PC-3 (cell line): ENCODE measurements at regions not wholly inside any gene's neighbourhood (a gene's known extent, or its start where the extent isn't known, plus 50 kb on each side); places are given as distances from the start of the nearest gene placed in this dataset.

ENCODE experiments used
- ATAC-seq: fragments of 200-7000 bp; cut with Tn5 transposase; 2 replicates; pipeline ENCODE4 v1.9.1; 2020; ENCODE audit warnings: mild to moderate bottlenecking, moderate library complexity
- BruUV-seq: library from RNA; stranded (reverse); fragments of 400-500 nt; replicated peaks from 2 replicates; lab custom pipeline; 2021; lab: Mats Ljungman, UMichigan
- CTCF ChIA-PET: fragments of 300-600 bp; sonication (Branson Sonifier 250); formaldehyde crosslinking; loops from one replicate; lab custom pipeline; 2022; ENCODE audit warnings: antibody characterized with exemption; lab: Charles Lee
- POLR2A ChIA-PET: fragments of 300-600 bp; sonication (Branson Sonifier 250); formaldehyde crosslinking; loops from one replicate; lab custom pipeline; 2022; ENCODE audit warnings: antibody characterized with exemption; ENCODE audit not compliant: unreplicated experiment; lab: Charles Lee
- DNase-seq: peaks from one replicate; pipeline ENCODE4 v3.0.0-alpha.2; 2015
- H2AFZ ChIP-seq: fragments of 300-600 bp; sonication (generic); 2 replicates; pipeline ENCODE4 v1.6.0; 2016; ENCODE audit warnings: antibody characterized with exemption, low read length
- H3F3A ChIP-seq: fragments of 300-600 bp; sonication (generic); one replicate; pipeline ENCODE4 v1.6.0; 2017; ENCODE audit warnings: antibody characterized with exemption, low read length, control low read depth, mild to moderate bottlenecking; ENCODE audit not compliant: unreplicated experiment
- H3K27ac ChIP-seq: fragments of 300-600 bp; sonication (generic); 2 replicates; pipeline ENCODE4 v1.5.1; 2016; ENCODE audit warnings: mild to moderate bottlenecking, low read length
- H3K27me3 ChIP-seq: fragments of 300-600 bp; sonication (generic); 2 replicates; pipeline ENCODE4 v1.6.1; 2016; ENCODE audit warnings: low read length, mixed read lengths
- H3K36me3 ChIP-seq: fragments of 300-600 bp; sonication (generic); 2 replicates; pipeline ENCODE4 v1.6.1; 2016; ENCODE audit warnings: low read depth, mixed run types, low read length, mixed read lengths
- H3K4me1 ChIP-seq: fragments of 300-600 bp; sonication (generic); 2 replicates; pipeline ENCODE4 v1.5.1; 2016; ENCODE audit warnings: low read length; ENCODE audit not compliant: insufficient read depth
- H3K4me2 ChIP-seq: fragments of 300-600 bp; sonication (generic); 2 replicates; pipeline ENCODE4 v1.6.0; 2016; ENCODE audit warnings: low read length
- H3K4me3 ChIP-seq: fragments of 300-600 bp; sonication (generic); 2 replicates; pipeline ENCODE4 v1.5.1; 2016; ENCODE audit warnings: mild to moderate bottlenecking, low read length, mixed read lengths
- H3K79me2 ChIP-seq: fragments of 300-600 bp; sonication (generic); 2 replicates; pipeline ENCODE4 v1.6.1; 2017; ENCODE audit warnings: low read length, mixed read lengths
- H3K9ac ChIP-seq: fragments of 300-600 bp; sonication (generic); 2 replicates; pipeline ENCODE4 v1.6.0; 2016; ENCODE audit warnings: mild to moderate bottlenecking, low read length
- H3K9me2 ChIP-seq: fragments of 300-600 bp; sonication (generic); replicated peaks from 2 replicates; pipeline ENCODE4 v1.6.1; 2016; ENCODE audit warnings: mixed run types, low read length, mixed read lengths
- H3K9me3 ChIP-seq: fragments of 300-600 bp; sonication (generic); 2 replicates; pipeline ENCODE4 v1.6.1; 2016; ENCODE audit warnings: low read length, mixed read lengths
- H4K20me1 ChIP-seq: fragments of 300-600 bp; sonication (generic); 2 replicates; pipeline ENCODE4 v1.6.1; 2016; ENCODE audit warnings: low read length, mixed read lengths
- EZH2 ChIP-seq: fragments of 300-600 bp; sonication (generic); IDR thresholded peaks from one replicate; pipeline ENCODE4 v1.6.1; 2017; ENCODE audit warnings: antibody characterized with exemption, mild to moderate bottlenecking, low read length; ENCODE audit not compliant: unreplicated experiment
- EZH2phosphoT487 ChIP-seq: fragments of 300-600 bp; sonication (generic); IDR thresholded peaks from 2 replicates; pipeline ENCODE4 v1.6.1; 2018; ENCODE audit warnings: mild to moderate bottlenecking, antibody characterized with exemption, low read length, borderline replicate concordance
- intact Hi-C: fragments of 100-400 bp; cut with micrococcal nuclease; formaldehyde crosslinking; loops from 2 replicates; pipeline ENCODE4 v1.9.0; 2023
- TF ChIP-seq, protein P1 (sequence below): fragments of 300-600 bp; sonication (generic); conservative IDR thresholded peaks from 2 replicates; pipeline ENCODE4 v1.5.1; 2017; ENCODE audit warnings: antibody characterized with exemption, low read depth, mild to moderate bottlenecking, low read length

GRCh38 chr5:145117285-145117684, 717.9 kb downstream of the PRELID2 start:
- H3K9me3 ChIP-seq = no peaks in the 10 kb centered on the region
- DNase-seq (no peak), ATAC-seq (no peak)
- no peaks in the 10 kb centered on the region for H3K9me2 ChIP-seq
- H3K4me1 ChIP-seq = no peaks in the 10 kb centered on the region
- H2AFZ ChIP-seq = no peak overlapping the region
- no peaks in the 10 kb centered on the region for H3K79me2 ChIP-seq
- ChIA-PET CTCF (no interaction called here), POLR2A (no interaction called here)
- H3K36me3 ChIP-seq = no peaks in the 10 kb centered on the region
- H3K27ac ChIP-seq = no peak overlapping the region
- no TSS peak for BruUV-seq
- no peaks in the 10 kb centered on the region for H3K27me3 ChIP-seq
- intact Hi-C loops = no loop called here
- no peak overlapping the region for H3K9ac ChIP-seq
- no peak overlapping the region for H3K4me2 ChIP-seq
- TF ChIP-seq EZH2 = no peak
- TF ChIP-seq, protein P1, sequence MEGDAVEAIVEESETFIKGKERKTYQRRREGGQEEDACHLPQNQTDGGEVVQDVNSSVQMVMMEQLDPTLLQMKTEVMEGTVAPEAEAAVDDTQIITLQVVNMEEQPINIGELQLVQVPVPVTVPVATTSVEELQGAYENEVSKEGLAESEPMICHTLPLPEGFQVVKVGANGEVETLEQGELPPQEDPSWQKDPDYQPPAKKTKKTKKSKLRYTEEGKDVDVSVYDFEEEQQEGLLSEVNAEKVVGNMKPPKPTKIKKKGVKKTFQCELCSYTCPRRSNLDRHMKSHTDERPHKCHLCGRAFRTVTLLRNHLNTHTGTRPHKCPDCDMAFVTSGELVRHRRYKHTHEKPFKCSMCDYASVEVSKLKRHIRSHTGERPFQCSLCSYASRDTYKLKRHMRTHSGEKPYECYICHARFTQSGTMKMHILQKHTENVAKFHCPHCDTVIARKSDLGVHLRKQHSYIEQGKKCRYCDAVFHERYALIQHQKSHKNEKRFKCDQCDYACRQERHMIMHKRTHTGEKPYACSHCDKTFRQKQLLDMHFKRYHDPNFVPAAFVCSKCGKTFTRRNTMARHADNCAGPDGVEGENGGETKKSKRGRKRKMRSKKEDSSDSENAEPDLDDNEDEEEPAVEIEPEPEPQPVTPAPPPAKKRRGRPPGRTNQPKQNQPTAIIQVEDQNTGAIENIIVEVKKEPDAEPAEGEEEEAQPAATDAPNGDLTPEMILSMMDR = no peak
- no peak for TF ChIP-seq EZH2phosphoT487
- no peak overlapping the region for H3K4me3 ChIP-seq
- no peaks in the 10 kb centered on the region for H3F3A ChIP-seq
- H4K20me1 ChIP-seq = no peaks in the 10 kb centered on the region

- Histone ChIP-seq H3K9ac (no peak overlapping the region), H4K20me1 (no peaks in the 10 kb centered on the region), H3K9me3 (no peaks in the 10 kb centered on the region), H3K79me2 (no peaks in the 10 kb centered on the region), H3K4me3 (no peak overlapping the region), H2AFZ (no peak overlapping the region), H3K9me2 (no peaks in the 10 kb centered on the region), H3K27me3 (no peaks in the 10 kb centered on the region), H3F3A (no peaks in the 10 kb centered on the region), H3K27ac (no peak overlapping the region), H3K4me1 (no peaks in the 10 kb centered on the region), H3K36me3 (no peaks in the 10 kb centered on the region), H3K4me2 (no peak overlapping the region)
- TF ChIP-seq, protein P1 = no peak
- no peak for TF ChIP-seq EZH2
- no peak for TF ChIP-seq EZH2phosphoT487
- ATAC-seq (no peak), DNase-seq (no peak)
- CTCF ChIA-PET = no interaction called here
- POLR2A ChIA-PET = no interaction called here
- no TSS peak for BruUV-seq
- intact Hi-C loops = no loop called here
These were observed 723.7 kb downstream of the PRELID2 start for GRCh38 chr5:145111420-145111819.

DNA sequence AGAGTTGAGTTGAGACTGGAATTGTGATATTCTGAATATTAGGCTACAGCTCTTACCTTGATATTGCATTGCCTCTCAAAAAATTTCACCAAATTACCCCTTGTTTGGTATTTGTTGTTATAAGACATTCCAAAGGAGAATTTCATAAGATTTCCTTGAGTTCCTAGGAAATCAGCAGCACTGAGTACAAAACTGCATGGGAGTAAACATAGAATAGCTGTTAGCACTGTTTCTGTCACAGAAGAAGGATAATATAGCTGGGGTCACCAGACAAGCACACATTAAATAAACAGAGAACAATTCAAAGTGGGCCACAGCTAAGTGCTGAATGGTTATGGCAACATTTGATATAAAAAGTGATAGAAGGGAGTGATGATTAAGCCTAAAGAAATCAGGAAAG, 724.3 kb downstream of the PRELID2 start:
- BruUV-seq = no TSS peak
- Histone ChIP-seq H3K9ac (no peak overlapping the region), H3K9me2 (no peaks in the 10 kb centered on the region), H3K9me3 (no peaks in the 10 kb centered on the region), H3K4me1 (no peaks in the 10 kb centered on the region), H3K4me3 (no peak overlapping the region), H3K27me3 (no peaks in the 10 kb centered on the region), H2AFZ (no peak overlapping the region), H3K79me2 (no peaks in the 10 kb centered on the region), H3F3A (no peaks in the 10 kb centered on the region), H4K20me1 (no peaks in the 10 kb centered on the region), H3K27ac (no peak overlapping the region), H3K36me3 (no peaks in the 10 kb centered on the region), H3K4me2 (no peak overlapping the region)
- no peak for ATAC-seq
- TF ChIP-seq, protein P1 = no peak
- TF ChIP-seq EZH2phosphoT487 (no peak), EZH2 (no peak)
- no peak for DNase-seq
- intact Hi-C loops = no loop called here
- ChIA-PET POLR2A (no interaction called here), CTCF (no interaction called here)
